ENCODE measurements at regions not wholly inside any gene's neighbourhood (a gene's known extent, or its start where the extent isn't known, plus 50 kb on each side); places are given as distances from the start of the nearest gene placed in this dataset.

GRCh38 chr2:100627330-100628300 lies 64.8 kb downstream of the PDCL3 start:
- no peak for DNase-seq (ENCODE audit: low read depth in 2 of 2)

- no peak for DNase-seq (ENCODE audit: low read depth in 2 of 2)
These were observed 65.7 kb downstream of the PDCL3 start for GRCh38 chr2:100628506-100628905.

DNA sequence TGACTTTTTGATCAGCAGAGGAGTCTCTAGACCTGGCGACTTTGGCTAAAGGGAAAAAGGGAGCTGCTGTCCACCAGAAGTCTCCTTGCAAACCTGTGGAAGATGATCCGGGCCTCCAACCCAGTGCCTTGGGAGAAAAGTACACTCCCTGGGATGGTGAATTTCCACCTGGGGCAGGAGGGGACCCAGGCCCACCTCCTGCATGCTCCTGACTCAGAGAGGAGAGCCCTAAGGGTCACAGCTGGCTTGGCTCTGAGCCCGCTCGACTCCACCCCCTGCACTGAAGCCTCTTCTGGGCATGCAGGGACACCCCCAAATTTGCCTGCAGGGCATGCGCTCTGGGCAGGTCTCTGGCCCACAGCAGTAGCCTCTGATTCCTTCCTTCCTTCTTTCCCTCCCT lies 66.5 kb downstream of the PDCL3 start:
- no peak for DNase-seq (ENCODE audit: low read depth in 2 of 2)

DNA sequence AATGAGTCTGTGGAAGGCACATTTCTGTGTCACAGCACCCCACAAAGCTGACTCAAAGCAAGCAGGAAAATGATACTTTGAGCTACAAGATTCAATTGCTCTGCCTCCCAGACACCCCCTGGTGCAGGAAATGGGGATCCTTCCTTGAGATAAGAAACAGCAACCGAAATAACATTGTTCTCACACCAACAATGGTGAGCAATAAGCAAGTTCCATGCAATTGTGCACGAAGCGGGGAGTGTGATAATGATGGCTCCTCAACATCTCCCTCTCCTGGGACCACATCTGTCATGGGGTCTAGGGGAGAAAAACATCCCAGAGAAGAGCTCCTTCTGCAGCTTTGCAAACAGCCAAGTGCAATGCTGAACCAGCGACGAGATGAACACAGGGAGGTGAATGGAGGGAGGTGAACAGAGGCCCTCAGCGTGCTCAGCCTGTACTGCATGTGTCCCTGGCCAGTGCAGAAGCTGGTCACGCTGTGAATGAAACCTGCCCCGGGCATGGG lies 67.7 kb downstream of the PDCL3 start:
- DNase-seq (ENCODE audit: low read depth in 2 of 2), result no peak

DNA sequence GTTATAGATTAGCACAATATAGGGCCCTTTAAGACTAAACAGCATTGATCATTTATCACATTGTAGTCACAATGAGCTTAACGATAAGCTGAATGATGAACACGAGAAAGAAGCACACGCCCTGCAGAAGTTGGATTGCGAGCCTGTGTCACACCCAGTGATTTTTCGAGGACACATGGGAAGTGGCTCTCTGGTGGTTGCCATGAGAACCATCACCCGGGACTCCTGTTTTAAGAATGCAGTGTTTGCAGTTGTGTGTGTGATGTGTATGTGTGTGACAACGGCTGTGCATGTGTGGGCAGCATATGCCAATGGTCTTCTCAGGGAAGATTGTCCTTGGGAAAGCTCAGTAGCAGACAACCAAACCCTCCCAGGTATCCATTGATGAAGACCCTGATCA lies 69.2 kb downstream of the PDCL3 start:
- no peak for DNase-seq (ENCODE audit: low read depth in 2 of 2)

DNA sequence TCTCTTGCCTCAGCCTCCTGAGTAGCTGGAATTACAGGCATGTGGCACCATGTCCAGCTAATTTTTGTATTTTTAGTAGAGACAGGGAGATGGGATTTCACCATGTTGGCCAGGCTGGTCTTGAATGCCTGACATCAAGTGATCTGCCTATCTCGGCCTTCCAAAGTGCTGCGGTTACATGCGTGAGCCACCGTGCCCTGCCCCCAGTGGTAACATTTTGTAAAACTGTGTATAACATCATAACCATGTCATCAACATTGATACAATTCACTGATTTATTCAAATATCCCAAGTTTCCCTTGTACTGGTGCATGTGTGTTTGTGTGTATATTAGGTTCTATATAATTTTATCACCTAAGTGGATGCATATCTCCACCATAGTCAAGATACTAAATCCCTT lies 70.0 kb downstream of the PDCL3 start:
- no peak for DNase-seq (ENCODE audit: low read depth in 2 of 2)

GRCh38 chr2:100639588-100640390 lies 77.0 kb downstream of the PDCL3 start:
- no peak for DNase-seq (ENCODE audit: low read depth in 2 of 2)

DNA sequence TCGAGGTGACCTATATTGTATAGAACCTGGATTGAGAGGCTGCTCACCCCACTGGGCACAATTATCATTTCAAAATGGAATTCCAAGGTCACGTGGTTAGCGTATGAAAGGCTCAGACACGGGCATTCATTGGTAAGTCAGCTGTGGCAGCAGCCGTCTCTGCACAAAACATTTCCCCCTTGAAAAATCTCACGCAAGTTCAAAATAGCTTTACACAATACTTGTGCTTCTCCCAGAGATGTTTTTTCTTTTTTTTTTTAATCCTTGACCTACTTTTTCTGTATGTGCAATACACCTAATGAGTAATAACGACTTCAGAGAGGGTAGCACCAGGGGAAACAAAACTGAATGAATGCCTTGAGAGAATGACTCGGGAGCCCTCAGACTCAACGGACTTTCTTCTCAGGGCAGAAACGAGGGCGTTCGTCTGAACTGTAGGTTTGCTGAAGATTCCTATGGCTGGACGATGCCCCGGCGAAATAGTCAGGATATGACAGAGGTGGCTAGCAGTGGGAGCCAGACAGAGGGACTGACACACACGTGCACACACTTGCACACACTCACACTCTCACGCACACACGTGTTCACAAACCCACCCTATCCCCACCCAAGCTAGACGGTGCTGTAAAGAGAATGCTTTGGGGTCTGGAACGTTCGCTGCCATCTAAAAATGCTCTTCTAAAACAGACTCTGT lies 77.8 kb downstream of the PDCL3 start:
- no peak for DNase-seq (ENCODE audit: low read depth in 2 of 2)

DNA sequence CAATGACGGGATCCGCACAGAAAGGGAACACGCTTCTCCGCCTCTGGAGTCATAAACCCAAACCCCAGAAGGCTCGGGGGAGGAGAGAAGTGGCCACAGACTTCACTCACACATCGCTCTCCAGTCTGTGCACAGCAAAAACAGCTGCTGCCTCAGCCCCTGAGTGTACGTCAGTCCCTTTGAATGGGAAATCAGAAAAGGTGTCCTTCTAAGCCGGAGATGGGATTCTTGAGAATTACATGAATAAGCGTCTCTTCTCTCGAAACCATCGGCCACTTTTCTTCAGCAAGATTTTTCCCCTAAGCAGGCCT lies 78.3 kb downstream of the PDCL3 start:
- no peak for DNase-seq (ENCODE audit: low read depth in 2 of 2)

DNA sequence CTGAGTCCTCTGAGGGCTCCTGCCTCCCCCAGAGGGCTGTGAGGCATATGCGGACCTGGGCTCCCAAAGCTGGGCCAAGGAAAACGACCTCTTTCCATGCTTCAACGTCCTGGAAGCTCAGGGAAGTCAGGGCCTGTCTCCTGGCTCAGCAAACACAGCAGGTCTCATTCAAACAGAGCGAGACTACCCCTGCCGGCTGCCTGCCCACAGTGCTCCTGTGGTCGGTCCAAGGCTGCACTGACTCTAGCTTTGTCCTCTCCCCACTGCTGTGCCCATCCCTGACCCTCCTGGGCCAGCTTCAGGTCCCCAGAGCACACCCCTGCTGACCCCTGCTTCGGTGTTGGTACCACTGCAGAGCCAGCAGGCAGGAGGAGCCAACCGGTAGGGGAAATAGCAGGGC lies 79.6 kb downstream of the PDCL3 start:
- DNase-seq (ENCODE audit: low read depth in 2 of 2), result no peak

DNA sequence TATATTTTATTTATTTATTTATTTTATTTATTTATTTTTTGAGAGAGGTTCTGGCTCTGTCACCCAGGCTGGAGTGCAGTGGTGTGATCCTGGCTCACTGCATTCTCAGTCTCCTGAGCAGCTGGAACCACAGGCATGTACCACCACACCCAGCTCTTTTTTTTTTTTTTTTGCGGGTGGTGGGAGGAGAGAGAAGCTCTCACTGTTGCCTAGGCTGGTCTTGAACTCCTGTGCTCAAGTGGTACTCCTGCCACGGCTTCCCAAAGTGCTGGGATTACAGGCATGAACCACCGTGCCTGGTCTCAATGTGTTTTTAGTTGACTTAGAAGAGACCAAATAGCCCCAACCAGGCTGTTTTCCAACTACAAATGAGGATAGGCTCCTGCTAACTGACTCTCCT lies 80.7 kb downstream of the PDCL3 start:
- DNase-seq (ENCODE audit: low read depth in 2 of 2), result no peak

- DNase-seq (ENCODE audit: low read depth in 2 of 2), result no peak
These were observed 81.2 kb downstream of the PDCL3 start for GRCh38 chr2:100643906-100644501.

GRCh38 chr2:100645695-100646429 lies 83.1 kb downstream of the PDCL3 start:
- DNase-seq (ENCODE audit: low read depth in 2 of 2), result no peak

DNA sequence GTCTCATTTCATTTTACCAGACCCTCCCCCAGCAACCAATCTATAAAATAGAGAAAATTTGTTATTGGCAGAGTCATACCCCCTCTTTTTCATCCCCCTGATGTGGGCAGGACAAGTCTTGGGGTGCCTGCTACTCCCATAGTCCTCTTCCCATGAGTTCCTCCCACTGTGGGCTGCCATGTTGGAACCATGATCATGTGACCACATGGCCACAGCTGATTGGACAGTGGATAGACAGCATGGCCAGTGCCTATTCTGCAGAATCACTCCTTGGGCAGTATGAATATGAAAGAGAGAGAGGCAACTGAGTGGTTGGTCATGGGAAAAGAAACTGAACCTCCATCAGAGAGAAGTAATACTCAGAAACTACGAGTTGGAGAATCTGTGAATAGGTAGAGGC lies 84.9 kb downstream of the PDCL3 start:
- no peak for DNase-seq (ENCODE audit: low read depth in 2 of 2)

- no peak for DNase-seq (ENCODE audit: low read depth in 2 of 2)
These were observed 87.4 kb downstream of the PDCL3 start for GRCh38 chr2:100650151-100650550.

- no peak for DNase-seq (ENCODE audit: low read depth in 2 of 2)
These were observed 90.7 kb downstream of the PDCL3 start for GRCh38 chr2:100653449-100654035.

- DNase-seq (ENCODE audit: low read depth in 2 of 2), result no peak
These were observed 91.8 kb downstream of the PDCL3 start for GRCh38 chr2:100654611-100655010.

DNA sequence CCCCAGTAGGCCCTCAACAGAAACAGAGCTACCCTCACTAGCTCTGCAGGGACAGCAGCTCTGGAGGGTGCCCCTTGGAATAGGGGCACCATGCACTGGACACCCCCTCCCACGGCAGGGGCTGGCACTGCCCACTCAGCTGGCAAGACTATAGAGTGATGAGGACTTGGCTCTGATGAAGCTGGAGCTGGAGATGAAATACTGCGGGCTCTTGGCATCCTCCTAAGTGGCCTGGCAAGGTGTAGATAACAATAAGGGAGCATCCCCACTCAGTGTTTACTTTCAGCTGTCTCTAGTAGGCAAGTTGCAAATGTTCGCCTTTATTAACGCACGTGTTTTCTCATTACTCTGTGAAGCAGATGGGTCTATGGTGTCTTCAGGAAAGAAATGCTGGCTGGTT lies 92.7 kb downstream of the PDCL3 start:
- DNase-seq (ENCODE audit: low read depth in 2 of 2), result no peak

DNA sequence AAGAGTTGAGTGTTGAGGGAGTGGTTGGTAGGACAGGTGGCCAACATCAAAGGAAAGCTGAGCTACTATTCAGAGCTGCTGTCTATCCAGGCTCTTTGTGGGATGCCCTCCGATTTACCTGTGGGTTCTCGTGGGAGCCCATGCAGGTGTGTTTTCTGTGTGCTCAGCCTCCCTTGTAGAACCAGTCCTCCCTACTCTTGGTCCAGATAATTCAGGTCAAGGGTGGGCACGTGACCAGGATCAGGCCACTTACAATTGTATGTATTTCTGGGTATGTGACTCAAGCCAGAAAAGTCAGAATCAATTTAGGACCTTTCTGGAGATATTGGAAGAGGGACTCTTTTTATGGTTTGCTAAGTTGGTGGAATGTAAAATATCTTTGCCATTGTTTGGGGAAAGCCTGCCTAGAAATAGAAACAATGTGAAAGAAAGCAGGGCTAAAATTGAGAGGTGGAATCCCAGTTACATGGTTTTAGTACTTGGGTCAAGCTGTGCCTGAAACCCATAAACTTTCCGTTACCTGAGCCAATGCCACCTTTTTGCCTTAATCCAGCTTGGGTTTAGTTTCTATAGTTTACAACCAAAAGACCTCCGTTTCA lies 93.2 kb downstream of the PDCL3 start:
- DNase-seq (ENCODE audit: low read depth in 2 of 2), result no peak

- no peak for DNase-seq (ENCODE audit: low read depth in 2 of 2)
These were observed 95.2 kb downstream of the PDCL3 start for GRCh38 chr2:100658017-100658416.
